ENCODE measurements at regions not wholly inside any gene's neighbourhood (a gene's known extent, or its start where the extent isn't known, plus 50 kb on each side); places are given as distances from the start of the nearest gene placed in this dataset.
"Not testable (repeated sequence)": the region's sequence is repeated elsewhere in the genome, so short reads cannot be mapped to it uniquely, and the experiment has no call there.

- DNase-seq, result no peak
Observed at GRCh38 chr14:101294136-101294535, 267.2 kb upstream of the DIO3 start.

GRCh38 chr14:101299781-101300180 lies 261.5 kb upstream of the DIO3 start:
- DNase-seq, result not testable (repeated sequence)

GRCh38 chr14:101301011-101301410 lies 260.3 kb upstream of the DIO3 start:
- no peak for DNase-seq

GRCh38 chr14:101307162-101307561 lies 254.1 kb upstream of the DIO3 start:
- DNase-seq, result not testable (repeated sequence)

- DNase-seq, result not testable (repeated sequence)
Observed at GRCh38 chr14:101311186-101311585, 250.1 kb upstream of the DIO3 start.

- DNase-seq, result no peak
Observed at GRCh38 chr14:101313268-101313667, 248.0 kb upstream of the DIO3 start.

- DNase-seq, result no peak
Observed at GRCh38 chr14:101315802-101316296, 245.4 kb upstream of the DIO3 start.

GRCh38 chr14:101318271-101318670 lies 243.0 kb upstream of the DIO3 start:
- DNase-seq, result no peak

- DNase-seq, result no peak
Observed at GRCh38 chr14:101320396-101320795, 240.9 kb upstream of the DIO3 start.

- DNase-seq, result no peak
Observed at GRCh38 chr14:101322223-101322622, 239.1 kb upstream of the DIO3 start.

- no peak for DNase-seq
Observed at GRCh38 chr14:101323111-101323510, 238.2 kb upstream of the DIO3 start.

GRCh38 chr14:101323614-101324235 lies 237.6 kb upstream of the DIO3 start:
- DNase-seq, result not testable (repeated sequence)

GRCh38 chr14:101325319-101325718 lies 236.0 kb upstream of the DIO3 start:
- DNase-seq, result no peak

- no peak for DNase-seq
Observed at GRCh38 chr14:101328412-101329028, 232.8 kb upstream of the DIO3 start.

GRCh38 chr14:101330416-101331140 lies 230.7 kb upstream of the DIO3 start:
- DNase-seq, result peak; percentile 31

- DNase-seq, result no peak
Observed at GRCh38 chr14:101331141-101331525, 230.2 kb upstream of the DIO3 start.

- no peak for DNase-seq
Observed at GRCh38 chr14:101331661-101332169, 229.6 kb upstream of the DIO3 start.

GRCh38 chr14:101332281-101332680 lies 229.0 kb upstream of the DIO3 start:
- DNase-seq, result no peak

- DNase-seq, result no peak
Observed at GRCh38 chr14:101333335-101334280, 227.7 kb upstream of the DIO3 start.

- DNase-seq, result peak; percentile 95
Observed at GRCh38 chr14:101334656-101335055, 226.6 kb upstream of the DIO3 start.

- no peak for DNase-seq
Observed at GRCh38 chr14:101335061-101335661, 226.1 kb upstream of the DIO3 start.

GRCh38 chr14:101336183-101336582 lies 225.1 kb upstream of the DIO3 start:
- no peak for DNase-seq
